Fibroblast of the aortic adventitia (primary cell): ENCODE measurements at regions not wholly inside any gene's neighbourhood (a gene's known extent, or its start where the extent isn't known, plus 50 kb on each side); places are given as distances from the start of the nearest gene placed in this dataset.

Source experiments
- DNase-seq: peaks from one replicate; pipeline ENCODE4 v3.0.0-alpha.2; 2010; ENCODE audit warnings: low read depth
- H3K4me3 ChIP-seq: 2 replicates; pipeline ENCODE4 v1.5.1; 2011; ENCODE audit warnings: low read depth, mild to moderate bottlenecking, control low read depth, low read length, moderate library complexity
- CTCF ChIP-seq: IDR thresholded peaks from 2 replicates; pipeline ENCODE4 v1.5.1; 2011; ENCODE audit warnings: mild to moderate bottlenecking, low read length, control low read depth, inconsistent platforms; ENCODE audit not compliant: insufficient read depth

GRCh38 chr10:120308589-120308988 lies 148.4 kb upstream of the PLPP4 start:
- no peak for TF ChIP-seq CTCF
- DNase-seq, result no peak
- H3K4me3 ChIP-seq, result no peak overlapping the region

GRCh38 chr10:120313715-120314114 lies 143.3 kb upstream of the PLPP4 start:
- DNase-seq, result no peak
- TF ChIP-seq CTCF, result no peak
- no peak overlapping the region for H3K4me3 ChIP-seq

GRCh38 chr10:120314442-120314841 lies 142.6 kb upstream of the PLPP4 start:
- DNase-seq, result no peak
- TF ChIP-seq CTCF, result no peak
- H3K4me3 ChIP-seq, result no peak overlapping the region

- H3K4me3 ChIP-seq, result no peak overlapping the region
- no peak for TF ChIP-seq CTCF
- no peak for DNase-seq
These were observed 138.2 kb upstream of the PLPP4 start for GRCh38 chr10:120318862-120319261.

GRCh38 chr10:120327675-120328074 lies 129.4 kb upstream of the PLPP4 start:
- no peak overlapping the region for H3K4me3 ChIP-seq
- no peak for DNase-seq
- TF ChIP-seq CTCF, result no peak

- DNase-seq, result no peak
- no peak overlapping the region for H3K4me3 ChIP-seq
- TF ChIP-seq CTCF, result no peak
These were observed 128.4 kb upstream of the PLPP4 start for GRCh38 chr10:120328647-120329046.

GRCh38 chr10:120335553-120335952 lies 121.5 kb upstream of the PLPP4 start:
- no peak overlapping the region for H3K4me3 ChIP-seq
- DNase-seq, result no peak
- TF ChIP-seq CTCF, result no peak
